IMR-90 (cell line): ENCODE measurements at regions not wholly inside any gene's neighbourhood (a gene's known extent, or its start where the extent isn't known, plus 50 kb on each side); places are given as distances from the start of the nearest gene placed in this dataset.

Experiments used
- CEBPB ChIP-seq: IDR thresholded peaks from 2 replicates; pipeline ENCODE4 v1.6.1; 2012; ENCODE audit warnings: low read depth, low read length, improper control_type of control experiment
- ELK1 ChIP-seq: fragments of 150-350 bp; IDR thresholded peaks from 2 replicates; pipeline ENCODE4 v1.6.1; 2016; ENCODE audit warnings: low read depth, mild to moderate bottlenecking, low read length, moderate library complexity, borderline replicate concordance
- MAFK ChIP-seq: IDR thresholded peaks from 2 replicates; pipeline ENCODE4 v1.6.1; 2012; ENCODE audit warnings: low read depth, low read length, improper control_type of control experiment
- MAZ ChIP-seq: IDR thresholded peaks from 2 replicates; pipeline ENCODE4 v1.6.1; 2012; ENCODE audit warnings: low read depth, mild to moderate bottlenecking, low read length, improper control_type of control experiment, moderate library complexity, borderline replicate concordance
- POLR2A ChIP-seq: IDR thresholded peaks from 2 replicates; pipeline ENCODE4 v1.6.1; 2012; ENCODE audit warnings: mild to moderate bottlenecking, low read depth, low read length
- RAD21 ChIP-seq: IDR thresholded peaks from 2 replicates; pipeline ENCODE4 v1.6.1; 2012; ENCODE audit warnings: low read length, improper control_type of control experiment
- RFX5 ChIP-seq: IDR thresholded peaks from 2 replicates; pipeline ENCODE4 v1.8.0; 2012; ENCODE audit warnings: low read depth, mild to moderate bottlenecking, low read length, moderate library complexity
- SMC3 ChIP-seq: fragments of 150-350 bp; IDR thresholded peaks from 2 replicates; pipeline ENCODE4 v1.6.1; 2016; ENCODE audit warnings: low read depth, mild to moderate bottlenecking, antibody characterized with exemption, low read length, moderate library complexity
- TF ChIP-seq, protein P1 (sequence below): conservative IDR thresholded peaks from 2 replicates; pipeline ENCODE4 v1.5.1; 2012; ENCODE audit warnings: mild to moderate bottlenecking, low read depth, low read length, improper control_type of control experiment

GRCh38 chr9:21546949-21547348 is 64.8 kb upstream of the IFNE start:
- TF ChIP-seq, protein P1, sequence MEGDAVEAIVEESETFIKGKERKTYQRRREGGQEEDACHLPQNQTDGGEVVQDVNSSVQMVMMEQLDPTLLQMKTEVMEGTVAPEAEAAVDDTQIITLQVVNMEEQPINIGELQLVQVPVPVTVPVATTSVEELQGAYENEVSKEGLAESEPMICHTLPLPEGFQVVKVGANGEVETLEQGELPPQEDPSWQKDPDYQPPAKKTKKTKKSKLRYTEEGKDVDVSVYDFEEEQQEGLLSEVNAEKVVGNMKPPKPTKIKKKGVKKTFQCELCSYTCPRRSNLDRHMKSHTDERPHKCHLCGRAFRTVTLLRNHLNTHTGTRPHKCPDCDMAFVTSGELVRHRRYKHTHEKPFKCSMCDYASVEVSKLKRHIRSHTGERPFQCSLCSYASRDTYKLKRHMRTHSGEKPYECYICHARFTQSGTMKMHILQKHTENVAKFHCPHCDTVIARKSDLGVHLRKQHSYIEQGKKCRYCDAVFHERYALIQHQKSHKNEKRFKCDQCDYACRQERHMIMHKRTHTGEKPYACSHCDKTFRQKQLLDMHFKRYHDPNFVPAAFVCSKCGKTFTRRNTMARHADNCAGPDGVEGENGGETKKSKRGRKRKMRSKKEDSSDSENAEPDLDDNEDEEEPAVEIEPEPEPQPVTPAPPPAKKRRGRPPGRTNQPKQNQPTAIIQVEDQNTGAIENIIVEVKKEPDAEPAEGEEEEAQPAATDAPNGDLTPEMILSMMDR = no peak
- no peak for TF ChIP-seq MAZ
- no peak for TF ChIP-seq RAD21
- no peak for TF ChIP-seq POLR2A
- no peak for TF ChIP-seq CEBPB
- no peak for TF ChIP-seq MAFK
- no peak for TF ChIP-seq ELK1
- no peak for TF ChIP-seq RFX5
- no peak for TF ChIP-seq SMC3
